GM21423 (cell line): ENCODE measurements at regions not wholly inside any gene's neighbourhood (a gene's known extent, or its start where the extent isn't known, plus 50 kb on each side); places are given as distances from the start of the nearest gene placed in this dataset.
"Not testable (repeated sequence)": the region's sequence is repeated elsewhere in the genome, so short reads cannot be mapped to it uniquely, and the experiment has no call there.

Source experiments
- ATAC-seq: cut with Tn5 transposase; IDR thresholded peaks from one replicate; pipeline ENCODE4 v1.9.1; 2021; ENCODE audit warnings: mild to moderate bottlenecking, moderate library complexity; ENCODE audit not compliant: unreplicated experiment

GRCh38 chr7:13262929-13263530 lies 575.6 kb downstream of the ARL4A start:
- ATAC-seq: no peak

DNA sequence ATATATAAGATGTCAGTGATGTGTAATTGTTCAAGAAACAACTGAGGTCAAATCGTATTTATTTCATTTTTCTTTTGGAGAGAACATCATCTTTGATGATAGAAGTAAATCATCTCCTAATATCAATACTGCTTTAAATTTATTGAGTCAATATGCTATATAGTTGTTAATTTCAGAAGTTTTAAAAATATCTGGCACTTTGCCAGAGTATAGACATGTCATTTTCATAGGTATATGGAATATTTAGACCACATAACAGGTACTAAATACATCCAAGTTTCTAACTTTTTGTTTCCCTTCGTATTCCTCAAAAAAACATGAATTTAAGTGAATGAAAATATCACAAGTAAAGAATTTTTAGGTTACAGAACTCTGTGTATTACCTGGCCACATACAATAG lies 577.8 kb downstream of the ARL4A start:
- no peak for ATAC-seq

- not testable (repeated sequence) for ATAC-seq
Measured at GRCh38 chr7:13274205-13274604, 586.8 kb downstream of the ARL4A start.

DNA sequence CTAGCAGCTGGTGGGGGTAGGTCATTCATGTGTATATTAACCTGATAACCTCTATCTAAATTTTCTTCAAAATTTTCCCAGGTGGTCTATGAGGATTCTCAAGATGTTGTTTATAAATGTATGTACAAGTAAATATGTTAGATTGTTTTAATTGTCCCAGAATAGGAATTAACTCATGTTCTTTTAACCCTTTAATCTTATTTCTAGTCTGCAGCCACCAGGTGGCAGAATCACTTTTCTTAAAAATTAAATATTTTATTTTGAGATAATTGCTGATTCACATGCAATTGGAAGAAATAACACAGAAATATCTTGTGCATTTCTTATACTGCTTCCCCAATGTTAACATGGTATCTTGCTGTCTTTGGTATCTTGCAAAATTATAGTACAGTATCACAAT lies 589.5 kb downstream of the ARL4A start:
- ATAC-seq: no peak

GRCh38 chr7:13278020-13278419 lies 590.6 kb downstream of the ARL4A start:
- no peak for ATAC-seq

DNA sequence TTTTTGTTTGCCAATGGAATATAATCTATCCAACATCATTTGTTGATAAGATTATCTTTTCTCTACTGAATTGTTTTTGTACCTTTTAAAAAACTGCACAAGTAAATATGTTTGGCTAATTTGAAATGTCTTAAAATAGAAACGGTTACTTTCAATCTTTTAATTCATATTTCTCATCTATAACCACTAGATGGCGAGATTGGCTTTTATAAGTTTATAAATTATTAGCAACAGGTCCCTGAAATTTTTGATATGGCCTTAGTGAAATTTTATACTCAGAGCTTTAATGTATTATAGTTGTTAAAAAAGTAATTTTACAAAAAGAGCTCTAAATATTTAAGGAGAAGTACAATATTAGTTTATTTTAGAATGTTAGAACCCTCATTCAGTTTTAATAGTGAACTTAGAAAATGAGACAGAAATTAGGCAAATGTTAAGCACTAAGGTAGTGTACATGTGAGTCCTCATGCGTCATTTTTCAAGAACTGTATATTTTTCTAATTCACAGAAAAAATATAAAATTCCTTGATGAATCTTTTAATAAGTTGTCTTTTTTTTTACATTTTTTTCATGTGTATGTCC lies 592.5 kb downstream of the ARL4A start:
- no peak for ATAC-seq

DNA sequence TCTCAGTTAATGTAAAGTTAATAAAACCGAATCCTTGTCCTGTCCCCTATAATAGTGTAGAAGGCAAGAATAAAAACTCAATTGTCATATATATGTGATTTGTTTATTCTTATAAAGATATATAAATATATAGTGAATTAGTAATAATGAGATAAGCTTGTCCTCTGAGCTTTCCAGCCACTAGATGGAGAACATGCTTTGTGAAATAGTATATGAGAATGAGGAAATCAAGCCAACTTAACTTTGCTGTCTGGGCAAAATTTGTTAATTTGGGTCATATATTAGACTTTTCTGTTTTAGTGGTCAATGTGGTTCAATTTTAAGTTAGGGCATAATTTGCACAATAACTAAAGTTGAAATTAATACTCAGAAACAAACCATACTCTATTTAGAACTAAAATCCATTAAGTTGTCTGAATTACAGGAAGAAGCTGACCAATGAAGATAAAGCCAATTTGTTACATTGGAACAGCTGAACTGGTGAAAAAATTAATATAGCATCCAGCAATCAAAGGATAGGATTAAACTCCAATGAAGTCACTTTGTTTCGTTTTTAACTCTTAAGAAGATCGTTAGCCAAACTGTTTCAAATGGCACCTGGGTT lies 595.0 kb downstream of the ARL4A start:
- ATAC-seq: no peak

- ATAC-seq: no peak
Measured at GRCh38 chr7:13286916-13287315, 599.5 kb downstream of the ARL4A start.

DNA sequence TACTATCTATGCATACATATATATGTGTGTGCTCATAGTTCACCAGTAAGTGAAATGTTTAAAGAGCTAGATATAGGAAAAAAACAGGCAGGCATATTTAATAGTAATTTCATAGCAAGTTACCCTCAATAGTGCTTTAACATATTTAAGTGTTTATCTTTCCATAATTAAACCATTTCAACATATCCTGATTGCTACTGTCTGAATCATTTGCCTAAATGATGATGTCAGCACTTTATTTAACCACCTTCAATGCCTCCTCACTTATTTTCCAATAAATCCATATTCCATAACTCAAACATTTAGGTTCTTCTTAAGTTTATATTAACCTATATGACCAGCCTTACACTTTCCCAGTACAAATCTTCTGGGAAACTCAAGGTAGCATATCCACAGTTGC lies 601.1 kb downstream of the ARL4A start:
- no peak for ATAC-seq

- no peak for ATAC-seq
Measured at GRCh38 chr7:13290975-13291374, 603.5 kb downstream of the ARL4A start.

- no peak for ATAC-seq
Measured at GRCh38 chr7:13293264-13294002, 606.0 kb downstream of the ARL4A start.

GRCh38 chr7:13307040-13307439 lies 619.6 kb downstream of the ARL4A start:
- ATAC-seq: no peak

- ATAC-seq: no peak
Measured at GRCh38 chr7:13308423-13308822, 621.0 kb downstream of the ARL4A start.

DNA sequence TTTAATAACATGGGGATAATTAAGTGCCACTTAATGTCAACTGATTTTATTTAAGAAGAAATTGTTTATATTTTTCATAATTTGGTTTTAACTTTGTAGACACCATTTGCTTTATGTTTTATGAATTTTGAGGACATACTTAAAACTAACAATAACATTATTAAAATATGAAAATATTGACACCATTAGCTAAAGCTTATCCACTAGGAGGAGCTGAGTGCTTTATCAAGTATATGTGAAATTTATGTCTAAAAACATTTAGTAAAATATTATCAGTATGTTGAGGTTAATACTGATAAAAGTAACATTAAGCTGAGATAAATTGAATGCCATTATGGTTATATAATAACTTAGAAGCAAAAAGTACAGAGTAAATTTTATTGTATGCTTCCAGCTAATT lies 622.1 kb downstream of the ARL4A start:
- no peak for ATAC-seq

GRCh38 chr7:13312307-13312706 lies 624.9 kb downstream of the ARL4A start:
- no peak for ATAC-seq

DNA sequence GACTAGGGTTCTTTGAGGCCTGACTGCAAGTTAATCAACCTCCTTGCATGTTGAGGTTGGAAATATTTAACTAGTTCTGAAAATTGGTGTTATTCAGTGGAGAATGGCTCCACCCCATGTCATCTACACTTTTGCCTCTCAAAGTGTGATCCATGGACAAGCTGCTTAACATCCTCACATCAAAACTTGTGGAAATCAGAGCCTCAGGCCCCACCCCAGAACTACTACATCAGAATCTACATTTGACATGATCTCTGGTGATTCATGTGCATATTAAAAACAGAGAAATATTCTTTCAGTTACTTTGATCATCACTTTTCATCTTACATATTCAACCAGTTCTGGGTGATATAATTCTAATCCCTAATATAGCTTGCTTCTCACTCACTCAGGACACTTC lies 632.9 kb downstream of the ARL4A start:
- no peak for ATAC-seq

- ATAC-seq: no peak
Measured at GRCh38 chr7:13321316-13321715, 633.9 kb downstream of the ARL4A start.

- no peak for ATAC-seq
Measured at GRCh38 chr7:13322126-13322525, 634.7 kb downstream of the ARL4A start.

DNA sequence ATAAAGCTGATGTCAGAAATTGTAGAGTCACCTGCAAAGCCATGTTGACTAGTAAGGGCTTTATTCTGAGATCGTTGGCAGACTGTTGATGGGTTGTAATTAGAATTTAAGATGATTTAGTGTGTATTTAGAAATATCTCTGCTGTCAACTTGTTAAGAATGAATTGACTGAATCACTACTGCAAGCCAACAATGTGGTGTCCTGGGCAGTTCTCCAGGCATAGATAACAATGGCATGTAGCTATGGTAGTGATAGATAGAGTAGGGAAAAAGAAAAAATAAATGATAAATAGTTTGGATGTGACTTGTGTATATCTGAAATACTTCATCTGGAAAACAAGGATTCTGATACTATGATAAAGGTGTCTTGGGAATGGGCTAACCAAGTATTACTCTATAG lies 640.2 kb downstream of the ARL4A start:
- ATAC-seq: no peak

DNA sequence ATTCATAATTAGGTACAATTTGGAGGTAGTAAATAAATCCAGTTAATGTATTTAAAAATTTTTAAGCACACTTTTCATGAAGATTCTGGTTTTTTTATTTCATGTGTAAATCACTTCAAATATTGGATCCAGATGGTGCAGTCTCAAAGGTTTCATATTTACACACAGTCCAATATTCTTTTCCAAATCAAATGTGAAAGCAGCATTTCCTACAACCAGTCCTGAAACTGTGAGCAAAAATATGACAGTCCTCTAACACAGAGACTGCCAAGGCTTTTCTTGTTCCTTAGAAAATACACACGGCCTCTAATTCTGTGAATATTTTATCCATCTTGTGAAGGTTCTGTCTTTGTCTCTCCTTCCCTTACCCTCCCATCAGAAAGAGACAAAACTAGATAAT lies 645.9 kb downstream of the ARL4A start:
- no peak for ATAC-seq

- no peak for ATAC-seq
Measured at GRCh38 chr7:13336227-13336626, 648.8 kb downstream of the ARL4A start.

GRCh38 chr7:13352677-13353076 lies 636.8 kb downstream of the ETV1 start:
- no peak for ATAC-seq
